ENCODE measurements at regions not wholly inside any gene's neighbourhood (a gene's known extent, or its start where the extent isn't known, plus 50 kb on each side); places are given as distances from the start of the nearest gene placed in this dataset.
"Not testable (repeated sequence)": the region's sequence is repeated elsewhere in the genome, so short reads cannot be mapped to it uniquely, and the experiment has no call there.

DNA sequence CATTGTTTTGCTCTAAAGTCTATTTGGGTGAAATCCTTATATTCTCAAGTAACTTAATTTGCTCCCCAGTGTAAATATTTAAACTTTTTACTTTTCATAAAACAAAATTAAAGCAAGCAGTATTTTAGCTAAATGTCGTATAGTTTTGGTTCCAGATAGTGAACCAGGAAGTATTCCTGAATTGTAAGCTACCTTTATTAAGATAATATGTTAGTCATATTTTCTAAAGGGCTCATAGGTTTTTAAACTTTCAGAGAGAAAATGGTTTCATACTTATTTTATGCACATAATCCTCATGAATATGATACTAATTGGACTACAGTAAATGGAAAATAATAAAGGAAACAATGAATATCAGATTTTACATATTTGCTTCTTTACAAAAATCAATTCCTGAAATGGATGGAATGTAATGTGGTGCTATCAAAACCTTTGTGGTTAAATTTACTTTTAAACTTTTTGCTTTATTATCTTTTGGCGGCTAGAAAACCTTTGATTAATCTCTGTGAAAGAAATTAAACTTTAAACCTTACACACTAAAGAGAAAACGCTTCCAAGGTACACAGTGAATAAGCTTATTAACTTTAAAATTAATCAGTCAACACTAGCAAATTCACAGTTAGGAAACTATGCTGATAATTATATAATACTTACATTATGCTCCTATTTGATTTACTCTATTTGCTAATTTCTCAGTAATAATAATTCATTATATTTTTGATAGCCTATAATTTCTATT lies 76.6 kb upstream of the RHOBTB1 start:
- FAIRE-seq: no peak
- Histone ChIP-seq H3K36me3 (ENCODE audit: control insufficient read depth, insufficient read depth, low read length) (no peaks in the 10 kb centered on the region), H3K4me3 (ENCODE audit: low read depth, low read length) (no peak overlapping the region), H3K27me3 (ENCODE audit: control insufficient read depth, insufficient read depth, low read length) (no peaks in the 10 kb centered on the region)
- TF ChIP-seq, protein P1, sequence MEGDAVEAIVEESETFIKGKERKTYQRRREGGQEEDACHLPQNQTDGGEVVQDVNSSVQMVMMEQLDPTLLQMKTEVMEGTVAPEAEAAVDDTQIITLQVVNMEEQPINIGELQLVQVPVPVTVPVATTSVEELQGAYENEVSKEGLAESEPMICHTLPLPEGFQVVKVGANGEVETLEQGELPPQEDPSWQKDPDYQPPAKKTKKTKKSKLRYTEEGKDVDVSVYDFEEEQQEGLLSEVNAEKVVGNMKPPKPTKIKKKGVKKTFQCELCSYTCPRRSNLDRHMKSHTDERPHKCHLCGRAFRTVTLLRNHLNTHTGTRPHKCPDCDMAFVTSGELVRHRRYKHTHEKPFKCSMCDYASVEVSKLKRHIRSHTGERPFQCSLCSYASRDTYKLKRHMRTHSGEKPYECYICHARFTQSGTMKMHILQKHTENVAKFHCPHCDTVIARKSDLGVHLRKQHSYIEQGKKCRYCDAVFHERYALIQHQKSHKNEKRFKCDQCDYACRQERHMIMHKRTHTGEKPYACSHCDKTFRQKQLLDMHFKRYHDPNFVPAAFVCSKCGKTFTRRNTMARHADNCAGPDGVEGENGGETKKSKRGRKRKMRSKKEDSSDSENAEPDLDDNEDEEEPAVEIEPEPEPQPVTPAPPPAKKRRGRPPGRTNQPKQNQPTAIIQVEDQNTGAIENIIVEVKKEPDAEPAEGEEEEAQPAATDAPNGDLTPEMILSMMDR (IDR thresholded peaks at IDR 0.05; ENCODE audit: insufficient read depth, low read length, severe bottlenecking): no peak
- DNase-seq (ENCODE audit: low read depth): no peak

DNA sequence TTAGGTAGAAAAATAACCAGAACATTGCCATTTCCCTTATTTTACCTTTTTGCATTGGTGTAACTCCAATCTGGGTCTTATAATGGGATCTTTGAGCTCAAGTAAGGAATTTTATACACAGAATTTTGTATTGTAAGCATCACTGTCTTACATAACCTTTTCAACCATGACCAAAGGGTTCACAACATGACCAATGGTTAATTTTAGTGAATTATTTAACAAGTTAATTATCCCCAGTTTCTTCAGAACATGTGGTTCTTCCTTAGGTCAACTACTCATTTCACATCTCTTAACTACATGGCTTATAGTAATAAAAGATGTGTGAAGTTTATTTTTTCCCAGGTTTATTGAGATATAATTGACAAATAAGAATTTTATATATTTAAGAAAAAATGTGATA lies 74.2 kb upstream of the RHOBTB1 start:
- Histone ChIP-seq H3K4me3 (ENCODE audit: low read depth, low read length) (no peak overlapping the region), H3K36me3 (ENCODE audit: control insufficient read depth, insufficient read depth, low read length) (no peaks in the 10 kb centered on the region), H3K27me3 (ENCODE audit: control insufficient read depth, insufficient read depth, low read length) (no peaks in the 10 kb centered on the region)
- DNase-seq (ENCODE audit: low read depth) (no peak), FAIRE-seq (no peak)
- TF ChIP-seq, protein P1 (IDR thresholded peaks at IDR 0.05; ENCODE audit: insufficient read depth, low read length, severe bottlenecking): no peak

DNA sequence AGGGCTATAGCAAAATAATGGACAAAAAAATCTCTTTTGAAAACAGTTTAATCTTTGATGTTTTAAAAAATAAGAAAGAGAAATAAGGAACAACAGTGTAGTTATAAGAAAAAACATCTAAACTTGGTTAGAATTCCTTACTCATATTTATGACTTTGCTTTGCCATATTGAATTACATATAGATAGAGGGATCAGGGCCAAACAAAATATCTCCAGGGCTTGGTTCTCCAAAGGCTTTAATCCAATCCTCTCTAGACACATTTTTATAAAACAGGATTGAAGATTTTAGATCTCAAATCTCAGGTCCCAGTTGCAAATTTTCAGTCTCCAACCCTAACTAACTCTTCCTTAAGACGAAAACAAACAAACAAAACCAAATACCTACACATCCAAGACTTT lies 72.6 kb upstream of the RHOBTB1 start:
- no peaks in the 10 kb centered on the region for H3K27me3 ChIP-seq (ENCODE audit: control insufficient read depth, insufficient read depth, low read length)
- no peaks in the 10 kb centered on the region for H3K36me3 ChIP-seq (ENCODE audit: control insufficient read depth, insufficient read depth, low read length)
- DNase-seq (ENCODE audit: low read depth) (no peak), FAIRE-seq (no peak)
- TF ChIP-seq, protein P1 (IDR thresholded peaks at IDR 0.05; ENCODE audit: insufficient read depth, low read length, severe bottlenecking): no peak
- H3K4me3 ChIP-seq (ENCODE audit: low read depth, low read length): no peak overlapping the region

DNA sequence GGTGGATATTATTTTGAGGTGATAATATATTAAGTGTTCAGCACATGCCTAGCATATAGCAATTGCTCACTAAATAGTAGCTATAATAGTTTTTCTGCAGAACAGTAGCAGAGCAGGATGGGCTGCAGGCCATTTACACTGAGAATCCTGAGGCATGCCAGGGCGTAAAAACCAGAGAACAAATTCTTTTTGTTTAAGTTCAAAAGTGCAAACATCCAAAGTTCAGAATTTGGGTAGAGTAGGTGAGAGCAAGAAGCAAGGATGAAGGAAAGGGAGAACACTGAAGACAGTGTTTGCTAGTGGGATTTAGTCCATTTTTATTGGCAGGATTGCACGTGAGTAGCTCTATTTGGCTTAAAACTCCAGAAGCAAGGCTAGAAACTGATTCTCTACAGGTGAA lies 72.0 kb upstream of the RHOBTB1 start:
- no peak for DNase-seq (ENCODE audit: low read depth)
- TF ChIP-seq, protein P1 (IDR thresholded peaks at IDR 0.05; ENCODE audit: insufficient read depth, low read length, severe bottlenecking): no peak
- Histone ChIP-seq H3K4me3 (ENCODE audit: low read depth, low read length) (no peak overlapping the region), H3K27me3 (ENCODE audit: control insufficient read depth, insufficient read depth, low read length) (no peaks in the 10 kb centered on the region), H3K36me3 (ENCODE audit: control insufficient read depth, insufficient read depth, low read length) (no peaks in the 10 kb centered on the region)
- FAIRE-seq: no peak

DNA sequence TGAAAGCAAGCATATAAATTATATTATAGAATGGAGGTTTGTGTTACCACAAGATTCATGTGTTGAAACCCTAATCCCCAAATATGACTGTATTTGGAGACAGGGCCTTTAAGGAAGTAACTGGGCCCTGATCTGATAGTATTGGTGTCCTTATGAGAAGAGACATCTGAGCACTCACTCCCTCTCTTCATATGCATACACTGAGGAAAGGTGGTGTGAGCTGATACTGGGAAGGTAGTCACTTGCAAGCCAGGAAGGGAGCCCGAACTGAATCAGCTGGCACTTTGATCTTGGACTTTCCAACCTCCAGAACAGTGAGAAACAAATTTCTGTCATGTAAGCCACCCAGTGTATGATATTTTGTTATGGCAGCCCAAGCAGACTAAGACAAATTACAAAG lies 66.9 kb upstream of the RHOBTB1 start:
- TF ChIP-seq, protein P1 (IDR thresholded peaks at IDR 0.05; ENCODE audit: insufficient read depth, low read length, severe bottlenecking): no peak
- no peak for DNase-seq (ENCODE audit: low read depth)

DNA sequence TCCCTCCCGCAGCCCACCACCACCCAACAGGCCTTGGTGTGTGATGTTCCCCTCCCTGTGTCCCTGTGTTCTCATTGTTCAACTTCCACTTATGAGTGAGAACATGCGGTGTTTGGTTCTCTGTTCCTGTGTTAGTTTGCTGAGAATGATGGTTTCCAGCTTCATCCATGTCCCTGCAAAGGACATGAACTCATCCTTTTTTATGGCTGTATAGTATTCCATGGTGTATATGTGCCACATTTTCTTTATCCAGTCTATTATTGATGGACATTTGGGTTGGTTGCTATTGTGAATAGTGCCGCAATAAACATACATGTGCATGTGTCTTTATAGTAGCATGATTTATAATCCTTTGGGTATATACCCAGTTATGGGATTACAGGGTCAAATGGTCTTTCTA lies 59.1 kb upstream of the RHOBTB1 start:
- H3K4me3 ChIP-seq (ENCODE audit: low read depth, low read length); FAIRE-seq; DNase-seq (ENCODE audit: low read depth); H3K27me3 ChIP-seq (ENCODE audit: control insufficient read depth, insufficient read depth, low read length); H3K36me3 ChIP-seq (ENCODE audit: control insufficient read depth, insufficient read depth, low read length): not testable (repeated sequence)

More for the DNA sequence above, 66.9 kb upstream of the RHOBTB1 start:
- Histone ChIP-seq H3K27me3 (ENCODE audit: control insufficient read depth, insufficient read depth, low read length) (no peaks in the 10 kb centered on the region), H3K4me3 (ENCODE audit: low read depth, low read length) (no peak overlapping the region), H3K36me3 (ENCODE audit: control insufficient read depth, insufficient read depth, low read length) (no peaks in the 10 kb centered on the region)
- FAIRE-seq: no peak

All from bronchial epithelial cell (primary cell).